ENCODE measurements at regions not wholly inside any gene's neighbourhood (a gene's known extent, or its start where the extent isn't known, plus 50 kb on each side); places are given as distances from the start of the nearest gene placed in this dataset.

DNA sequence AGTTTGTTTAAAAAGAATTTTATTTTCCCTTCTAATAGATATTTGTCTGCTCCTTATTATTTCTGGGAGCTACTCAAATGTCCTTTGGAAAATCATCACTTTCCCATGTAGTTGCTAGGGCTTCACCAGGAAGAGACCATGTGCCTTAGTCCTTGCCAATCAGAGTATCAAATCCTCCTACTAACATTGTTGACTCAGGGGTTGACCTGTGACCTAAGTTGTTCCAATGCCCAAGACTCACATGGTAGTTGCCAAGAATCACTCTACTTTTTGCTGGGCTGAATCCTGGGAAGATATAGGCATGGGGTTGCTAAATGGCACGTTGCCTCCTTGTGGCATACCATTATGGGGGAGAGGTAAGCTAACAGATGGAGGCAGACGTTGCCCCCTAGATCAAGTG is 58.2 kb upstream of the FOXD3 start:
- TF ChIP-seq CTCF (IDR thresholded peaks at IDR 0.05; ENCODE audit: insufficient read depth, missing control alignments) = no peak
- FAIRE-seq (no peak), DNase-seq (ENCODE audit: insufficient read length, low spot score) (no peak)

- DNase-seq (ENCODE audit: insufficient read length, low spot score) (no peak), FAIRE-seq (no peak)
- no peak for TF ChIP-seq CTCF (IDR thresholded peaks at IDR 0.05; ENCODE audit: insufficient read depth, missing control alignments)
Measured at GRCh38 chr1:63266857-63267256, 55.5 kb upstream of the FOXD3 start.

DNA sequence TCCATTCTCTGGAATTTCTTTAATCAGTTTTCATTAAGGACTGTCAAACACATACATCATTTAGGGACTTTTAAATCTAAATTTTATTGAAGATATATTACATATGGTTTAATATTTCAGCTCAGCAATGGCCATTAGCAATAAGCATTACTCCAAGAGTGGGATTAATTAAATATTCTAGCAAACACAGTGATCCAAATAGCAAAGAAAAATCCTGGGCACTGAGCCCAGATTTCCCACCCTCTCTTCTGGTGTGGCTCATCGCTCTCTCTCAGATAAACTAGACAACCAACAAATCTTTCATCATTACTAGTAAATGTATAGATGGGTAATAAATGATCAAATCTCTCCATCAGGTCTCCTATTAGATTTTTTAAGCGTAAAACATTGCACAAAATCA is 53.5 kb upstream of the FOXD3 start:
- FAIRE-seq (no peak), DNase-seq (ENCODE audit: insufficient read length, low spot score) (no peak)
- no peak for TF ChIP-seq CTCF (IDR thresholded peaks at IDR 0.05; ENCODE audit: insufficient read depth, missing control alignments)

- FAIRE-seq (no peak), DNase-seq (ENCODE audit: insufficient read length, low spot score) (no peak)
- no peak for TF ChIP-seq CTCF (IDR thresholded peaks at IDR 0.05; ENCODE audit: insufficient read depth, missing control alignments)
Measured at GRCh38 chr1:63269571-63269970, 52.8 kb upstream of the FOXD3 start.

All from D721Med (cell line).